GM12891 (cell line): ENCODE measurements at regions not wholly inside any gene's neighbourhood (a gene's known extent, or its start where the extent isn't known, plus 50 kb on each side); places are given as distances from the start of the nearest gene placed in this dataset.

Experiments used
- POLR2A ChIP-seq: IDR thresholded peaks from 2 replicates; pipeline ENCODE4 v1.6.1; 2011; ENCODE audit warnings: low read depth, low read length, control low read depth
- POLR2AphosphoS5 ChIP-seq: IDR thresholded peaks from 2 replicates; pipeline ENCODE4 v1.6.1; 2011; ENCODE audit warnings: low read depth, low read length, control low read depth
- TAF1 ChIP-seq: IDR thresholded peaks from 2 replicates; pipeline ENCODE4 v1.6.1; 2011; ENCODE audit warnings: low read depth, low read length, control low read depth

DNA sequence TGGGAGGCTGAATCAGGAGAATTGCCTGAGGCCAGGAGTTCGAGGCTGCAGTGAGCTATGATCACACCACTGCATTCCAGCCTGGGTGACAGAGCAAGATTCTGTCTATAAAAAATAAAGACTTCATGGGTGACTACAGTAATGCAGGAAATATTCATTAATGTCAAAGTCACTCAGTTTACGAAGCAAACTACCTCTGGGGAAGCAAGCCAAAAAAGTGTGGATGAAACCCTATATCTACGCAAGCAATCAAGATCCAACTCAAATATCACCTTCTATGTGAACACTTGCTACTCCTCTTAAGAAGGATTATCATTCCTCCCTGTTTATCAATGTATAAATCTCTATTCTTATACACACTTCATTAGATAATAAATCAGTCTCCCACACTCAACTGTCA, 434.8 kb downstream of the SETD4 start:
- no peak for TF ChIP-seq TAF1
- TF ChIP-seq POLR2AphosphoS5: no peak
- no peak for TF ChIP-seq POLR2A
